ENCODE measurements at regions not wholly inside any gene's neighbourhood (a gene's known extent, or its start where the extent isn't known, plus 50 kb on each side); places are given as distances from the start of the nearest gene placed in this dataset.

GRCh38 chr18:38368246-38368645, 802.6 kb upstream of the CELF4 start:
- TF ChIP-seq CTCF (IDR thresholded peaks at IDR 0.05; ENCODE audit: low read depth, low read length, poor library complexity, severe bottlenecking) = no peak
- TF ChIP-seq EZH2phosphoT487 (IDR thresholded peaks at IDR 0.05; ENCODE audit: borderline replicate concordance, low read length) = no peak
- Histone ChIP-seq H3K27ac (ENCODE audit: low read depth, low read length) (no peak overlapping the region), H3K27me3 (ENCODE audit: control insufficient read depth, low read length) (no peaks in the 10 kb centered on the region), H3K36me3 (ENCODE audit: control insufficient read depth, low read length) (no peaks in the 10 kb centered on the region), H3K9me2 (replicated peaks; ENCODE audit: control insufficient read depth, low read length) (no peaks in the 10 kb centered on the region), H3K4me2 (ENCODE audit: low read length) (no peak overlapping the region), H3K4me1 (ENCODE audit: control insufficient read depth, low read length) (no peaks in the 10 kb centered on the region), H4K20me1 (ENCODE audit: control insufficient read depth, insufficient read depth, low read depth, low read length) (no peaks in the 10 kb centered on the region), H3K4me3 (ENCODE audit: low read length) (no peak overlapping the region), H3K9me3 (ENCODE audit: control insufficient read depth, insufficient read depth, low read length) (no peaks in the 10 kb centered on the region), H3F3A (ENCODE audit: control insufficient read depth, insufficient read depth) (no peaks in the 10 kb centered on the region), H3K79me2 (ENCODE audit: control insufficient read depth, low read length) (no peaks in the 10 kb centered on the region)

GRCh38 chr18:38367473-38367872, 801.9 kb upstream of the CELF4 start:
- no peaks in the 10 kb centered on the region for H3K27me3 ChIP-seq (ENCODE audit: control insufficient read depth, low read length)

GRCh38 chr18:38362286-38362792, 796.7 kb upstream of the CELF4 start:
- H3K9me3 ChIP-seq (ENCODE audit: control insufficient read depth, insufficient read depth, low read length) = no peaks in the 10 kb centered on the region; the same call in 1 of the 2 replicates
- H3K27ac ChIP-seq (ENCODE audit: low read depth, low read length) = no peak overlapping the region
- no peaks in the 10 kb centered on the region for H4K20me1 ChIP-seq (ENCODE audit: control insufficient read depth, insufficient read depth, low read depth, low read length)
- H3K9me2 ChIP-seq (replicated peaks; ENCODE audit: control insufficient read depth, low read length) = no peaks in the 10 kb centered on the region
- no peaks in the 10 kb centered on the region for H3K4me1 ChIP-seq (ENCODE audit: control insufficient read depth, low read length)
- H3K36me3 ChIP-seq (ENCODE audit: control insufficient read depth, low read length) = no peaks in the 10 kb centered on the region
- H3K79me2 ChIP-seq (ENCODE audit: control insufficient read depth, low read length) = no peaks in the 10 kb centered on the region
- no peak for TF ChIP-seq EZH2phosphoT487 (IDR thresholded peaks at IDR 0.05; ENCODE audit: borderline replicate concordance, low read length)
- TF ChIP-seq CTCF (IDR thresholded peaks at IDR 0.05; ENCODE audit: low read depth, low read length, poor library complexity, severe bottlenecking) = no peak
- H3K27me3 ChIP-seq (ENCODE audit: control insufficient read depth, low read length) = no peaks in the 10 kb centered on the region
- no peak overlapping the region for H3K4me3 ChIP-seq (ENCODE audit: low read length)
- H3F3A ChIP-seq (ENCODE audit: control insufficient read depth, insufficient read depth) = no peaks in the 10 kb centered on the region
- no peak overlapping the region for H3K4me2 ChIP-seq (ENCODE audit: low read length)

More at GRCh38 chr18:38367473-38367872, 801.9 kb upstream of the CELF4 start:
- Histone ChIP-seq H3K4me1 (ENCODE audit: control insufficient read depth, low read length) (no peaks in the 10 kb centered on the region), H3K4me3 (ENCODE audit: low read length) (no peak overlapping the region), H3F3A (ENCODE audit: control insufficient read depth, insufficient read depth) (no peaks in the 10 kb centered on the region), H3K36me3 (ENCODE audit: control insufficient read depth, low read length) (no peaks in the 10 kb centered on the region), H3K4me2 (ENCODE audit: low read length) (no peak overlapping the region), H3K79me2 (ENCODE audit: control insufficient read depth, low read length) (no peaks in the 10 kb centered on the region), H3K27ac (ENCODE audit: low read depth, low read length) (no peak overlapping the region), H3K9me3 (ENCODE audit: control insufficient read depth, insufficient read depth, low read length) (no peaks in the 10 kb centered on the region), H4K20me1 (ENCODE audit: control insufficient read depth, insufficient read depth, low read depth, low read length) (no peaks in the 10 kb centered on the region), H3K9me2 (replicated peaks; ENCODE audit: control insufficient read depth, low read length) (no peaks in the 10 kb centered on the region)
- TF ChIP-seq EZH2phosphoT487 (IDR thresholded peaks at IDR 0.05; ENCODE audit: borderline replicate concordance, low read length) = no peak
- TF ChIP-seq CTCF (IDR thresholded peaks at IDR 0.05; ENCODE audit: low read depth, low read length, poor library complexity, severe bottlenecking) = no peak

Data from DOHH2 (cell line).